ENCODE measurements at regions not wholly inside any gene's neighbourhood (a gene's known extent, or its start where the extent isn't known, plus 50 kb on each side); places are given as distances from the start of the nearest gene placed in this dataset.

DNA sequence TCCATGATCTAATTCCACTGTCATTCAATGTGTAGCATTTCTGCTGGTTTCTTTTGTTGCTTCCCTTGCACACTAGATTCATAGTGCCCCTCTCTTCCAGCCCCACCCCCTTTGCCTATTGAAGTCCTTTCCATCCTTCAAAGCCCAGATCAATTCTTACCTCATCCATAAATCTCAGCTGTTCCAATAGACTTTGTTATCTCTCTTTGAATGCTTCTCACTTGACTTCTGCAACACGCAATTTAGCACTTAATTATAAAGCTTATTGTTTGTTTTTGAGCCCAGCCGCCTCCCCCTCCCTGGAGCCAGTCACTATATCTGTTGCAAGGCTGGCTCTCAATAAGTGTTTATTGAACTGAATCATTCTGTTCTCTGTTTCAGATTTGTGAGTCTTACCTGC lies 174.6 kb upstream of the TBL1XR1 start:
- TF ChIP-seq GTF2F1 (IDR thresholded peaks at IDR 0.05; ENCODE audit: borderline replicate concordance, low read depth, low read length) (no peak), KDM1A (IDR thresholded peaks at IDR 0.05; ENCODE audit: borderline replicate concordance, low read length) (no peak), SP1 (IDR thresholded peaks at IDR 0.05; ENCODE audit: low read depth, low read length) (no peak)
- TF ChIP-seq, protein P1, sequence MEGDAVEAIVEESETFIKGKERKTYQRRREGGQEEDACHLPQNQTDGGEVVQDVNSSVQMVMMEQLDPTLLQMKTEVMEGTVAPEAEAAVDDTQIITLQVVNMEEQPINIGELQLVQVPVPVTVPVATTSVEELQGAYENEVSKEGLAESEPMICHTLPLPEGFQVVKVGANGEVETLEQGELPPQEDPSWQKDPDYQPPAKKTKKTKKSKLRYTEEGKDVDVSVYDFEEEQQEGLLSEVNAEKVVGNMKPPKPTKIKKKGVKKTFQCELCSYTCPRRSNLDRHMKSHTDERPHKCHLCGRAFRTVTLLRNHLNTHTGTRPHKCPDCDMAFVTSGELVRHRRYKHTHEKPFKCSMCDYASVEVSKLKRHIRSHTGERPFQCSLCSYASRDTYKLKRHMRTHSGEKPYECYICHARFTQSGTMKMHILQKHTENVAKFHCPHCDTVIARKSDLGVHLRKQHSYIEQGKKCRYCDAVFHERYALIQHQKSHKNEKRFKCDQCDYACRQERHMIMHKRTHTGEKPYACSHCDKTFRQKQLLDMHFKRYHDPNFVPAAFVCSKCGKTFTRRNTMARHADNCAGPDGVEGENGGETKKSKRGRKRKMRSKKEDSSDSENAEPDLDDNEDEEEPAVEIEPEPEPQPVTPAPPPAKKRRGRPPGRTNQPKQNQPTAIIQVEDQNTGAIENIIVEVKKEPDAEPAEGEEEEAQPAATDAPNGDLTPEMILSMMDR (IDR thresholded peaks at IDR 0.05; ENCODE audit: control extremely low read depth in 1 of 3, insufficient read depth in 1 of 3, low read depth in 1 of 3, low read length in 3 of 3): no peak
